ENCODE measurements at regions not wholly inside any gene's neighbourhood (a gene's known extent, or its start where the extent isn't known, plus 50 kb on each side); places are given as distances from the start of the nearest gene placed in this dataset.

- no peak for DNase-seq
Measured at GRCh38 chr20:40536808-40537207, 152.2 kb downstream of the MAFB start.

- no peak for DNase-seq
Measured at GRCh38 chr20:40535816-40536215, 153.2 kb downstream of the MAFB start.

GRCh38 chr20:40532103-40532502, 156.9 kb downstream of the MAFB start:
- DNase-seq: peak in 1 of 5 experiments; percentile 4

GRCh38 chr20:40525351-40525750, 163.7 kb downstream of the MAFB start:
- DNase-seq: no peak

GRCh38 chr20:40524071-40524470, 165.0 kb downstream of the MAFB start:
- DNase-seq: no peak

GRCh38 chr20:40522405-40522804, 166.6 kb downstream of the MAFB start:
- no peak for DNase-seq

- no peak for DNase-seq
Measured at GRCh38 chr20:40521962-40522361, 167.1 kb downstream of the MAFB start.

- no peak for DNase-seq
Measured at GRCh38 chr20:40519918-40520317, 169.1 kb downstream of the MAFB start.

- DNase-seq: no peak
Measured at GRCh38 chr20:40512994-40513393, 176.0 kb downstream of the MAFB start.

GRCh38 chr20:40512591-40512990, 176.4 kb downstream of the MAFB start:
- no peak for DNase-seq

- DNase-seq: no peak
Measured at GRCh38 chr20:40511478-40511877, 177.6 kb downstream of the MAFB start.

GRCh38 chr20:40510622-40511021, 178.4 kb downstream of the MAFB start:
- DNase-seq: no peak

- no peak for DNase-seq
Measured at GRCh38 chr20:40508821-40509220, 180.2 kb downstream of the MAFB start.

GRCh38 chr20:40506537-40506939, 182.5 kb downstream of the MAFB start:
- peak in 1 of 5 experiments; percentile 66 for DNase-seq

- no peak for DNase-seq
Measured at GRCh38 chr20:40503119-40503518, 185.9 kb downstream of the MAFB start.

GRCh38 chr20:40502576-40502975, 186.5 kb downstream of the MAFB start:
- DNase-seq: no peak

GRCh38 chr20:40499391-40499790, 189.6 kb downstream of the MAFB start:
- DNase-seq: no peak

- peak in 1 of 5 experiments; percentile 2 for DNase-seq
Measured at GRCh38 chr20:40497899-40498691, 190.9 kb downstream of the MAFB start.

GRCh38 chr20:40495956-40496355, 193.1 kb downstream of the MAFB start:
- DNase-seq: no peak

GRCh38 chr20:40494248-40494647, 194.8 kb downstream of the MAFB start:
- DNase-seq: no peak

GRCh38 chr20:40493549-40493948, 195.5 kb downstream of the MAFB start:
- no peak for DNase-seq

GRCh38 chr20:40493071-40493470, 196.0 kb downstream of the MAFB start:
- DNase-seq: no peak

GRCh38 chr20:40491009-40491590, 197.9 kb downstream of the MAFB start:
- DNase-seq: no peak

- no peak for DNase-seq
Measured at GRCh38 chr20:40489886-40490285, 199.2 kb downstream of the MAFB start.

- DNase-seq: no peak
Measured at GRCh38 chr20:40488401-40488800, 200.6 kb downstream of the MAFB start.
